ENCODE measurements at regions not wholly inside any gene's neighbourhood (a gene's known extent, or its start where the extent isn't known, plus 50 kb on each side); places are given as distances from the start of the nearest gene placed in this dataset.
"Not testable (repeated sequence)": the region's sequence is repeated elsewhere in the genome, so short reads cannot be mapped to it uniquely, and the experiment has no call there.

DNA sequence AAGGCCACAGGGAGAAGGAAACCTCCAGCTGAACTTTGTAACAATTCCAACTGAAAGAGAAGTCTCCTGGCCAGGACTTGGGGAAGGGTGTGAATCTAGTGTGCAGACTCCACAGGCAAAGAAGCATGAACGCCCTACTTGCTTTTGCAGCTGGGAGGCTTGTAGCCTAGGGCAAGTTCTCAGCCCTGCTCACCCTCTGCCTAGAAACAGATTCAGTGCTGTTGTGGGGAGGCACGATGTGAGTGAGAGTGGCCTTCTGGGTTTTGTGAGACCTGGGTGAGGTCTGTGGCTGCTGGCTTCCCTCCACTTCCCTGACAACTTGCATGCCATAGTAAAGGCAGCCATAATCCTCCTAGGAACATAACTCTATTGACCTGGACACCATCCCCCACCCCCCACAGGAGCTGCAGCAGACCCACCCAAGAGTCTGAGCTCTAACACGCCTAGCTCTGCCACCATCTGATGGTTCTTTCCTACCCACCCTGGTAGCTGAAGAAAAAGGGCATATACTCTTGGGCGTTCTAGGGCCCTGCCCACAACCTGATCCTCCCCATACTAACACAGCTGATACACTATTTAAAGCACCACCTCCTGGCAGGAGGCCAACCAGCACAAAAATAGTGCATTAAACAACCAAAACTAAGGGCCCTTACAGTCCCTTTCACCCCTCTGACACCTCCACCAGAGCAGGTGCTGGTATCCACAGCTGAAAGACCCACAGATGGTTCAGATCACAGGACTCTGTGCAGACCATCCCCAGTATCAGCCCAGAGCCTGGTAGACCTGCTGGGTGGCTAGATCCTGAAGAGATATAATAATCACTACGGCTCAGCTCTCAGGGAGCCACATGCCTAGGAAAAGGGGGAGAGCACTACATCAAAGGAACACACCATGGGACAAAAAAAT, 426.5 kb downstream of the IGSF11 start:
- no peak for DNase-seq

DNA sequence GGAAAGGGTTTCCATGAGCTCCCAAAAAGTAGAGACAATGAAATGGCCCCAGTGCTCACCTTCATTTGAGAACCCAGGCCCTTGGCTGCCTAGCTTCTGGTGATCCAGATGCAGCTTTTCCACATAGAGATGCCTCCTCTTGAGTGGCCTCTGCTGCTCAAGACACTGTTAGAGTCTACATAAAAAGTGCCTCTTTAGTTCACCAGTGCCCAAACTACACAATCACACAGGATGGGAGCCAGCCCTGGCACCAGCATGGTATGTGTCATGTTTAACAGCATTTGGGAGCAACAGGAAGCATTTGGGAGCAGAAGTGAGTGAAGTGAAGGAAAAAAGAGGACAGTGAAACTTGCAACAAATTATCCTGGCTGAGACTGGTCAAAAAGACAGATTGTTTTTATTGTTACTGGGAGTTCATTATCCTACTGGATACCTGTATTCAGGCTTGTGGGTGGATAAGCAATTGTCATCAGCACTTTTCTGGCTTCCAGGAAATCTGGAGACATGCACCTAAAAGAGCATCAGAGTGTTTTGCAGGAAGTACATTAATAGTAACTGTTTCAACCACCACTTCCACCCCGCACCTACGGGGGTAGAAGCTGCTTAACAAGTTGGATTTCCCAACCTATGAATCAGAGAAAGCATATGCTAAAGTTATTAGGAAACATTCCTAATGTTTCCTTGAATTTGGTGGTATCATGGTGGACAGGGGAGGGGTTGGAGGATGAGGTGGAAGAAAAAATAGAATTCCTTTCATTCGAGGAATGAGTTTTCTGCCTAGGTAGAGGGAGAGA, 416.2 kb downstream of the IGSF11 start:
- DNase-seq = no peak

GRCh38 chr3:118626453-118626852, 408.2 kb downstream of the IGSF11 start:
- no peak for DNase-seq

- DNase-seq = peak in 10 of 14 donors; percentile 13 to 69 (median 38)
Measured at GRCh38 chr3:118628704-118629341, 405.8 kb downstream of the IGSF11 start.

GRCh38 chr3:118629821-118630220, 404.8 kb downstream of the IGSF11 start:
- no peak for DNase-seq

- no peak for DNase-seq
Measured at GRCh38 chr3:118635711-118636110, 398.9 kb downstream of the IGSF11 start.

DNA sequence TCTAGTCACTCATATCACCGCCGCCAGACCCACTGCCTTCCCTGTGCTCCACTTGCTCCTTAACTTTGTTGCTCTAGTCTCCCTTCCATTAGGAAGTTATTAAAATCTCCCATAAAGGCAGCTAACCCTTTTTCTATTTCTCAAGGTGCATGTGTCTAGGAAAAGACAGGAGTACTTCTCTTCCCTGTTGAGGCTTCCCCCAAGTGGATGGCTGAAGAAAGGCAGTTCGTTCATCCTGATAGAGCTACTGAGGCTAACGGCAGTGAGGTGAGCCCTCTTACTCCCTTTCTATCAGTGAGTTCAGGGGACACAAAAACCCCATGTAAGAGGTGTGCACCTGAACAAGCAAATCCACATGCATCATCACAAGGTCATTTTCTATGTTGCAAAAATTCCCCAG, 397.8 kb downstream of the IGSF11 start:
- DNase-seq = no peak

DNA sequence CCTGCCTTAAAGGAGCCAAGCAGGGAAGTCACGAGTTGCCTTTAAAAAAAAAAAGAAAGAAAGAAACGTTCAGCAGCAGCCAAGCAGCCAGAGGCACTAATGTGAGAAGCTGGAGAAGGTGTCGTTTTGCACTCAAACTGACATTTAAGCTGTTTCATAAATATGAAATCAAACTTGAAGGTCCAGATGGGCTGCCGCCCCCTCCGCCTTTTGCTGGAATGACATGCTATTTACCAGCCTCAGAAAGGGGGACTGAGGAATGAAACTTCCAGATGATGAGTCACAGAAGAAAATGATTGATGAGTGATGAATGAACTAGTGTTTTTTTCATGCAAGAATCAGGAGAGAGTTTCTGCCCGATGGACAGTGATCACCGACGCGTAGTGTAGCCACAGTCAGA, 396.8 kb downstream of the IGSF11 start:
- DNase-seq = no peak

DNA sequence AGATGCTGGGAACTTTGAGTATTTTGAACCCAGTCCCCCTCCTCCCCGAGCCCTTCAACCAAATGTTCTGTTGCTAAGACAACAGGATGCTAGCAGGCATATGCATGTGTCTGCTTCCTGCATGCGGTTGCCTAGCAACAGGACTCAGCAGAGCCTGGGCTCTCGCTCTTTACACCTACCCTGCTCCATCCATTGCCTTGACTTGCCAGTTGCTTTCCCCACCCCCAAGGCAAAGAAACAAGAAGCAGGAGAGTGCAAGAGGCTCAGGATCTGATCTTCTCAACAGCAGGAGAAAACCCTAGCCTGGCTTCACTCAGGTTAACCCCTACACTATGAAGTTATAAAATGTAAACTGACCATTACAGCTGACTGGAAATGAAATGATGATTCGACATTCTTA, 393.0 kb downstream of the IGSF11 start:
- DNase-seq = no peak

DNA sequence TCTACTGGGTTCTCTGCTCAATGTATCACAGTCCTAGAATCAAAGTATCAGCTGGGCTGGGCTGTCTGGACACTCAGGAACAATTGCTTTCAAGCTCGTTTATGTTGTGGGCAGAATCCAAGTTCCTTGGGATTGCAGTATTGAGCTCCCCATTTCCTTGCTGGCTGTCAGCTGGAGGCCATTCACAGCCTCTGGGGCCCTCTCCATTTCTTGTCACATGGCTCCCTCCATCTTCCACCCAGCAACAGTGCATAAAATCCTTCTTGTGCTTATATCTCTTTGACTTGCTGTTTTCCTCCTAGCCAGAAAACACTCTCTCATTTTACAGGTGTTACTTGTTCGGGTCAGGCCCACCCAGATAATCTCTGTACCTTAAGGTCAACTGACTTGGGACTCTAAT, 363.5 kb downstream of the IGSF11 start:
- DNase-seq = no peak

DNA sequence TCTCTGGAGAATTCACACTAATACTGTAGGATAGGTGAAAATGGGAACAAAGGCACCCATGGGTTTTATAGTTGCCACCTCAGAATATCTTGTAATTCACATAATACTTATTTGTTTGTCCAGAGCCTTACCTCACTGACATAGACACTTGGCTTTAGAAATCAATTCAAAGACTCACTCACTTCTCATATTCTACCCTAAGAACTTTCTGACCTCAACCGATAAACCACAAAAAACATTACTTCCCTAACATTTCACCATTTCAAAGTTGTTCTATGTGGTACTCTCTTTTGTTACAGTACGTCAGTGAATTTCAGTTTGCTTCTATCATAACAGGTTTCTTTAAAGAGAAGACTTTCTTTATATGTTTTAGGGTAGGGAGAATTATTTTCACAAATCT, 359.3 kb downstream of the IGSF11 start:
- no peak for DNase-seq

DNA sequence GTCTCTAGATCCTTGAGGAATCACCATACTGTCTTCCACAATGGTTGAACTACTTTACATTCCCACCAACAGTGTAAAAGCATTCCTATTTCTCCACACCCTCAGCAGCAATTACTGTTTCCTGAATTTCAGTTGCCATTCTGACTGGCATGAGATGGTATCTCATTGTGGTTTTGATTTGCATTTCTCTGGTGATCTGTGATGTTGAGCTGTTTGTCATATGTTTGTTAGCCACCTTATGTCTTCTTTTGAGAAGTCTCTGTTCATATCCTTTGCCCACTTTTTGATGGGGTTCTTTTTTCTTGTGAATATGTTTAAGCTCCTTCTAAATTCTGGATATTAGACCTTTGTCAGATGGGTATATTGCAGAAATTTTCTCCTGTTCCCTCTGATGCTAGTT, 356.0 kb downstream of the IGSF11 start:
- DNase-seq = not testable (repeated sequence)

- DNase-seq = no peak
Measured at GRCh38 chr3:118682921-118683320, 351.7 kb downstream of the IGSF11 start.

- DNase-seq = no peak
Measured at GRCh38 chr3:118683636-118684035, 351.0 kb downstream of the IGSF11 start.

GRCh38 chr3:118688396-118688884, 346.2 kb downstream of the IGSF11 start:
- DNase-seq = no peak

- DNase-seq = no peak
Measured at GRCh38 chr3:118692416-118692815, 342.2 kb downstream of the IGSF11 start.

DNA sequence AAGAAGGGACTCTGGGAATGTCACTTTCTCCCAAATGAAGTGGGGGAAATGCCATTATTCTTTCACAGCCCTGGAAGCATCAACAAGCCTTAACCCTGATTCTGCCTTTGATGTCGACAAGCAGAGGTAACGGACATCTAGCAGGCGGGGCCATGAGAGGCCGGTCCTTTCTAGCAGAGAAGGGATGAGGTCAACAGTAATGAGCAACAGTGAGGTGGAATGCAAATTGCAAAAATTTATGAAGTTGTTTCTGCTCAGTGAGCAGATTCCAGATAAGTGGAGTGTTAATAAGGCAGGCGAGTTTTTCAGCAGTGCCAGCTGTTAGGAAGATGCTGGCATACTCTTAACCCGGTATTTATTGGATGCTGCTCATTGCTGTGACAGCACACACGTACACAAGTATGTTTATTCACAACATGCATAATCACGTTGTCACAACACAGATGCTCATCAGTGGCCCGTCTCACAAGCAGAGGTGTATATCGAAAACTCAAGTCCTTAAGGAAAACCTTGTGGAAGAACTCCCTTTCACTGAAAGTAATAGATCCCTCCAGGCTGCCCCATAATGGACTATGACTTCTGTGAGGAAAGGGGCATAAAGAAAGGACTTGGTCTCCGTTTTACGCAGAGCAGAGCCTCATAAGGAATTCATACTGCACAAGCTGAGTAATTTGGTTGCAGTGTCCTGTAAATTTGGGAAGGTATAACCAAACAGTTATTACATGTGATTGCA, 329.0 kb downstream of the IGSF11 start:
- no peak for DNase-seq

DNA sequence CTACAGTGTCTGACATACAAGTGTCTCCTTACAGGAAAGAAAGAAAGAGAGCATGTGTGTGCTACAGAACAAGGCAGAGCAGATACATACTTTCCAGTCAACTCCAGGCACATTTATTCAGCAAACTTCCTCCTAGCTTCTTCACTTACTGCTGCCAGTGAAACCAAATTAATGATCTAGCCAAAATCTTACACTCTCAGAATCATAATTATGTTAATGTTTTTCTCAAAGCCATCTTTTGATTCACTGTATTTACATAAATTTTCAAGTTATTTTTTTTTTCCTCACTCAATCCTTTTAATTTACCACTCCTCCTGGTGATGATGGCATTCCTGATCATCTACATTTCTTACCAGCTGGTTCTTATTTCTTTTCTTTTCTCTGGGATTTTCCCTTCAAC, 326.7 kb downstream of the IGSF11 start:
- no peak for DNase-seq

DNA sequence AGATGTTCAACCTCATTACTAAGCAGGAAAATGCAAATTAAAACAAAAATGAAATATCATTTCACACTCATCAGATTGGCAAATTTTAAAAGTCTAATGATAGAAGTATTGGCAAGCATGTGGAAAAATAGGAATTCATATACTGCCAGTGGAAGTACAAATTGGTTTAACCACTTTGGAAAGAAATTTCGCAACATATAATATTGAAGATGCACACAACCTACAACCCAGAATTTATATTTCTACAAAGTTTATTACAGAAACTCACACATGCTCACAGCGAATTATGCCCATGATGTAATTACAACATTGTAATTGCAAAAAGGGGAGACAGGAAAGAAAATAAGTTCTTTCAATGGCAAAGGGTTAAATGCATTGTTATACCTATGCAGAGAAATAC, 324.1 kb downstream of the IGSF11 start:
- DNase-seq = no peak

GRCh38 chr3:118713502-118714207, 321.0 kb downstream of the IGSF11 start:
- no peak for DNase-seq

- no peak for DNase-seq
Measured at GRCh38 chr3:118714800-118715199, 319.8 kb downstream of the IGSF11 start.

- DNase-seq = no peak
Measured at GRCh38 chr3:118729546-118729945, 305.1 kb downstream of the IGSF11 start.

Data from C1 segment of cervical spinal cord (tissue), 14 donors.